H1 (cell line): ENCODE measurements at regions not wholly inside any gene's neighbourhood (a gene's known extent, or its start where the extent isn't known, plus 50 kb on each side); places are given as distances from the start of the nearest gene placed in this dataset.

Experiments used
- CTCF ChIA-PET: fragments of 300-600 bp; sonication (Branson Sonifier 250); formaldehyde crosslinking; loops from one replicate; lab custom pipeline; 2021; ENCODE audit not compliant: partially characterized antibody; lab: Charles Lee
- POLR2A ChIA-PET: fragments of 300-600 bp; sonication (Branson Sonifier 250); formaldehyde crosslinking; loops from one replicate; lab custom pipeline; 2021; ENCODE audit warnings: inconsistent platforms; ENCODE audit not compliant: partially characterized antibody; lab: Charles Lee
- DNase-seq, 2 experiments: peaks; one replicate each; pipeline versions ENCODE4 v3.0.0 to v3.0.0-alpha.2; 2010 to 2022; ENCODE audit warnings: low spot score in 2 of 2, low read depth in 1 of 2, mixed read lengths in 1 of 2
- FAIRE-seq: peaks from 2 replicates; lab custom pipeline; 2011; peaks lifted over from hg19 to GRCh38; lab: Jason Lieb, UNC
- H2AFZ ChIP-seq: 2 replicates; pipeline ENCODE4 v1.8.1; 2012; ENCODE audit warnings: low read length, inconsistent platforms
- H2AK5ac ChIP-seq: 2 replicates; pipeline ENCODE4 v1.6.1; 2013; ENCODE audit warnings: low read depth, low read length
- H2BK120ac ChIP-seq: replicated peaks from 2 replicates; pipeline ENCODE3; 2013; ENCODE audit warnings: low read depth, low read length, inconsistent platforms
- H2BK12ac ChIP-seq: 2 replicates; pipeline ENCODE4 v1.6.1; 2013; ENCODE audit warnings: low read depth, low read length
- H2BK15ac ChIP-seq: 2 replicates; pipeline ENCODE4 v1.6.1; 2013; ENCODE audit warnings: low read length
- H2BK20ac ChIP-seq: 2 replicates; pipeline ENCODE4 v1.6.1; 2013; ENCODE audit warnings: low read length
- H2BK5ac ChIP-seq: 2 replicates; pipeline ENCODE4 v1.6.1; 2013; ENCODE audit warnings: low read depth, low read length
- H3K14ac ChIP-seq: 2 replicates; pipeline ENCODE4 v1.6.1; 2013; ENCODE audit warnings: inconsistent platforms; ENCODE audit not compliant: insufficient read length
- H3K18ac ChIP-seq: 2 replicates; pipeline ENCODE4 v1.6.1; 2013; ENCODE audit warnings: low read length; ENCODE audit errors: extremely low read depth
- H3K23ac ChIP-seq: 2 replicates; pipeline ENCODE4 v1.6.1; 2013; ENCODE audit warnings: inconsistent platforms; ENCODE audit not compliant: insufficient read length
- H3K23me2 ChIP-seq: 2 replicates; pipeline ENCODE4 v1.6.1; 2013; ENCODE audit warnings: low read depth, low read length
- H3K27ac ChIP-seq: 2 replicates; pipeline ENCODE4 v1.6.1; 2011; ENCODE audit warnings: low read depth, low read length, inconsistent platforms
- H3K27me3 ChIP-seq, 4 experiments: replicated peaks in 1 of 4; 1 replicate in 1 of 4; 2 replicates in 3 of 4; pipeline versions ENCODE4 v1.6.1 to v1.8.1; 2011 to 2013; ENCODE audit warnings: low read length in 3 of 4, mild to moderate bottlenecking in 3 of 4, inconsistent platforms in 2 of 4, mixed read lengths in 2 of 4, moderate library complexity in 1 of 4; ENCODE audit not compliant: control insufficient read depth in 3 of 4, insufficient read depth in 3 of 4; ENCODE audit errors: extremely low read depth in 1 of 4
- H3K36me3 ChIP-seq, 4 experiments: 2 replicates each; pipeline versions ENCODE4 v1.6.1 to v1.8.1; 2011 to 2013; ENCODE audit warnings: mild to moderate bottlenecking in 4 of 4, low read length in 3 of 4, moderate library complexity in 2 of 4, control low read depth in 1 of 4, inconsistent platforms in 1 of 4; ENCODE audit not compliant: insufficient read depth in 4 of 4, control insufficient read depth in 2 of 4
- H3K4ac ChIP-seq: replicated peaks from 2 replicates; pipeline ENCODE3; 2013; ENCODE audit warnings: low read length, low read depth, mixed read lengths, inconsistent platforms; ENCODE audit not compliant: insufficient read length
- H3K4me1 ChIP-seq, 4 experiments: replicated peaks in 1 of 4; 1 replicate in 1 of 4; 2 replicates in 3 of 4; pipeline versions ENCODE4 v1.6.1 to v1.8.1; 2011 to 2013; ENCODE audit warnings: low read length in 3 of 4, inconsistent platforms in 2 of 4, mixed read lengths in 1 of 4; ENCODE audit not compliant: insufficient read depth in 4 of 4, control insufficient read depth in 3 of 4
- H3K4me2 ChIP-seq, 2 experiments: 2 replicates each; pipeline versions ENCODE4 v1.6.1 to v1.8.1; 2011 to 2013; ENCODE audit warnings: low read depth in 2 of 2, low read length in 2 of 2, control low read depth in 1 of 2, inconsistent platforms in 1 of 2, mild to moderate bottlenecking in 1 of 2; ENCODE audit not compliant: insufficient read depth in 1 of 2
- H3K4me3 ChIP-seq, 4 experiments: fragments of 200-600, 300-600 bp in 1 of 4; sonication (generic), shearing (Covaris generic), sonication (Bioruptor Twin) in 1 of 4; 2 replicates each; pipeline versions ENCODE4 v1.5.1 to v1.8.1; 2011 to 2016; ENCODE audit warnings: low read length in 4 of 4, low read depth in 3 of 4, control low read depth in 2 of 4, inconsistent platforms in 2 of 4, mild to moderate bottlenecking in 2 of 4, mixed read lengths in 1 of 4, moderate library complexity in 1 of 4; ENCODE audit not compliant: insufficient read depth in 2 of 4; ENCODE audit errors: extremely low read depth in 1 of 4
- H3K56ac ChIP-seq: replicated peaks from 2 replicates; pipeline ENCODE3; 2013; ENCODE audit warnings: low read depth, mild to moderate bottlenecking, mixed read lengths, low read length, inconsistent platforms; ENCODE audit not compliant: insufficient read length
- H3K79me1 ChIP-seq: 2 replicates; pipeline ENCODE4 v1.6.1; 2013; ENCODE audit warnings: low read depth, low read length, control low read depth
- H3K79me2 ChIP-seq, 2 experiments: 2 replicates each; pipeline versions ENCODE4 v1.6.1 to v1.8.1; 2012 to 2013; ENCODE audit warnings: low read length in 2 of 2, mild to moderate bottlenecking in 2 of 2, inconsistent platforms in 1 of 2; ENCODE audit not compliant: insufficient read depth in 2 of 2, control insufficient read depth in 1 of 2
- H3K9ac ChIP-seq, 4 experiments: replicated peaks in 1 of 4; 1 replicate in 1 of 4; 2 replicates in 3 of 4; pipeline versions ENCODE4 v1.6.1 to v1.8.1; 2011 to 2013; ENCODE audit warnings: low read depth in 3 of 4, low read length in 3 of 4, control low read depth in 2 of 4, mild to moderate bottlenecking in 2 of 4, moderate library complexity in 2 of 4, inconsistent platforms in 1 of 4; ENCODE audit errors: extremely low read depth in 1 of 4
- H3K9me3 ChIP-seq, 2 experiments: 2 replicates each; pipeline versions ENCODE4 v1.6.1 to v1.8.1; 2012 to 2013; ENCODE audit warnings: mild to moderate bottlenecking in 2 of 2, moderate library complexity in 2 of 2, control low read depth in 1 of 2, inconsistent platforms in 1 of 2, low read depth in 1 of 2, low read length in 1 of 2, mixed read lengths in 1 of 2; ENCODE audit not compliant: insufficient read depth in 2 of 2
- H4K20me1 ChIP-seq, 2 experiments: replicated peaks in 1 of 2; 2 replicates each; pipeline versions ENCODE3 to v1.8.1; 2011 to 2013; ENCODE audit warnings: inconsistent platforms in 2 of 2, low read length in 2 of 2, mild to moderate bottlenecking in 1 of 2; ENCODE audit not compliant: insufficient read depth in 2 of 2, control insufficient read depth in 1 of 2
- H4K5ac ChIP-seq: 2 replicates; pipeline ENCODE4 v1.6.1; 2013; ENCODE audit warnings: low read length, low read depth, mixed read lengths, inconsistent platforms; ENCODE audit not compliant: insufficient read length
- H4K8ac ChIP-seq: 2 replicates; pipeline ENCODE4 v1.8.0; 2013; ENCODE audit warnings: mild to moderate bottlenecking, moderate library complexity, low read length, inconsistent platforms; ENCODE audit not compliant: insufficient read depth; ENCODE audit errors: extremely low read depth
- H4K91ac ChIP-seq: replicated peaks from 2 replicates; pipeline ENCODE3; 2013; ENCODE audit warnings: low read length, mixed read lengths, inconsistent platforms; ENCODE audit not compliant: insufficient read length
- ASH2L ChIP-seq: fragments of 200-600, 300-600 bp; sonication (generic); IDR thresholded peaks from one replicate; pipeline ENCODE4 v1.7.1; 2017; ENCODE audit warnings: low read length
- CHD1 ChIP-seq: IDR thresholded peaks from 2 replicates; pipeline ENCODE4 v1.6.1; 2012; ENCODE audit warnings: low read depth, low read length, improper control_type of control experiment
- CREB1 ChIP-seq: IDR thresholded peaks from 2 replicates; pipeline ENCODE4 v1.6.1; 2012; ENCODE audit warnings: inconsistent platforms
- JUN ChIP-seq: IDR thresholded peaks from 2 replicates; pipeline ENCODE4 v1.6.1; 2011; ENCODE audit warnings: low read depth, mild to moderate bottlenecking, improper control_type of control experiment, low read length
- MAFK ChIP-seq: IDR thresholded peaks from 2 replicates; pipeline ENCODE4 v1.6.1; 2012; ENCODE audit warnings: low read depth, mild to moderate bottlenecking, improper control_type of control experiment, low read length
- NANOG ChIP-seq: IDR thresholded peaks from 2 replicates; pipeline ENCODE4 v1.6.1; 2011; ENCODE audit warnings: low read length, low read depth, mild to moderate bottlenecking, inconsistent platforms; ENCODE audit not compliant: insufficient read depth, poor library complexity, severe bottlenecking
- NRF1 ChIP-seq: IDR thresholded peaks from 2 replicates; pipeline ENCODE4 v1.6.1; 2011; ENCODE audit warnings: mild to moderate bottlenecking, low read depth, low read length, improper control_type of control experiment
- POLR2AphosphoS5 ChIP-seq: IDR thresholded peaks from 2 replicates; pipeline ENCODE4 v1.6.1; 2011; ENCODE audit warnings: low read depth, low read length
- RFX5 ChIP-seq: IDR thresholded peaks from 2 replicates; pipeline ENCODE4 v1.6.1; 2011; ENCODE audit warnings: low read depth, low read length, improper control_type of control experiment, borderline replicate concordance
- RXRA ChIP-seq: IDR thresholded peaks from 2 replicates; pipeline ENCODE4 v1.6.1; 2011; ENCODE audit warnings: low read depth, mild to moderate bottlenecking, low read length, moderate library complexity; ENCODE audit not compliant: insufficient read depth
- SUZ12 ChIP-seq: fragments of 200-600 bp; sonication (generic); IDR thresholded peaks from 2 replicates; pipeline ENCODE4 v1.6.1; 2012; ENCODE audit warnings: mild to moderate bottlenecking, inconsistent platforms, low read length, moderate library complexity, mixed read lengths
- WGBS, 2 experiments: shearing (Covaris generic) in 1 of 2; methylation state at CpG; one replicate each; pipeline versions ENCODE4 v1.1.6 to v1.1.7; 2013 to 2015; ENCODE audit warnings: low lambda C conversion rate in 2 of 2, mixed read lengths in 2 of 2, inconsistent platforms in 1 of 2, low coverage in 1 of 2, missing lambda C conversion rate in 1 of 2; ENCODE audit not compliant: insufficient replicate concordance in 2 of 2, insufficient coverage in 1 of 2, insufficient read length in 1 of 2; ENCODE audit errors: extremely low coverage in 1 of 2, missing lambda C conversion rate in 1 of 2; 5-methylcytosine and 5-hydroxymethylcytosine counted together
- TF ChIP-seq, protein P1 (sequence below): IDR thresholded peaks from 2 replicates; pipeline ENCODE4 v1.6.1; 2012; ENCODE audit warnings: low read length, inconsistent platforms

DNA sequence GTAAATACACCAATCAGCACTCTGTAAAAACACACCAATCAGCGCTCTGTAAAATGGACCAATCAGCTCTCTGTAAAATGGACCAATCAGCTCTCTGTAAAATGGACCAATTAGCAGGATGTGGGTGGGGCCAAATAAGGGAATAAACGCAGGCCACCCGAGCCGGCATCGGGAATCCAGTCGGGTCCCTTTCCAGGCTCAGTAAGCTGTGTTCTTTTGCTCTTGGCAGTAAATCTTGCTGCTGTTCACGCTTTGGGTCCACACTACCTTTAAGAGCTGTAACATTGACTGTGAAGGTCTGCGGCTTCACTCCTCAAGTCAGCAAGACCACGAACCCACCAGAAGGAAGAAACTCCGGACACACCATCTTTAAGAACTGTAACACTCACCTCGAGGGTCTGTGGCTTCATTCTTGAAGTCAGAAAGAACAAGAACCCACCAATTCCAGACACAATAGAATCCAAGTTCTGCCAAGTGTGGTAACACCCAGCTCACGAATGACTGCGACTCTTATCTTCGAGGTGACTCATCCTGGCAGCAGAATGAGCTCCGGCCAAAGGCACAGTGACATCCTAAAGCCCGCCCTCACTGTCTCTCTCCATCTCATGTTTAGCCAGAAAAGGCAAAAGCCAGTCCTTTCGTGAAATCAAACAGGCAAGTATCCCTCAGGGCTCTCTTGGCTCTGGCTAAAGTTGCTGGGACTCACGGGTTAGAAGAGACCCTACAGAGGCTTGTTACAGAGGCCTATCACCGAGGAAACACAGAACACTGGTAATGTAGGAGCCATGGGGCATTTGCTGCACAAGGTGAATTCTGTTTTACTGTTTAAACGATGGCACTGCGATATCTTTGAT is 155.2 kb downstream of the FAM43A start:
- no peak overlapping the region for H3K56ac ChIP-seq
- no peak overlapping the region for H3K14ac ChIP-seq
- no peak overlapping the region for H2BK120ac ChIP-seq
- no peaks in the 10 kb centered on the region for H3K27me3 ChIP-seq
- no peak overlapping the region for H4K5ac ChIP-seq
- no peak overlapping the region for H3K4me3 ChIP-seq
- no peak overlapping the region for H3K27ac ChIP-seq
- FAIRE-seq (no peak), DNase-seq (no peak)
- no peak overlapping the region for H3K18ac ChIP-seq
- 94% methylated on average over 21 of the region's 21 CpGs; no CpG with 5 or more reads in 1 of the 2 experiments for WGBS, 2 experiments
- H2BK12ac ChIP-seq = no peak overlapping the region
- H3K9me3 ChIP-seq = no peaks in the 10 kb centered on the region
- H2BK5ac ChIP-seq = no peak overlapping the region
- no peaks in the 10 kb centered on the region for H3K4me1 ChIP-seq
- no peaks in the 10 kb centered on the region for H3K79me2 ChIP-seq
- no peak overlapping the region for H3K4me2 ChIP-seq
- no peak overlapping the region for H3K4ac ChIP-seq
- H3K23ac ChIP-seq = no peak overlapping the region
- H3K36me3 ChIP-seq = no peaks in the 10 kb centered on the region
- H4K8ac ChIP-seq = no peak overlapping the region
- no peak overlapping the region for H4K91ac ChIP-seq
- H4K20me1 ChIP-seq = no peaks in the 10 kb centered on the region
- no peak overlapping the region for H2AK5ac ChIP-seq
- CTCF ChIA-PET = interaction anchor here (0.6 to 1.3 kb wide), 2 partner anchors 72 to 158 kb away, joined by 3 to 4 read pairs; no protein-coding TSS in a partner anchor
- H2BK15ac ChIP-seq = no peak overlapping the region
- POLR2A ChIA-PET = no interaction called here
- no peak overlapping the region for H3K9ac ChIP-seq
- H2AFZ ChIP-seq = no peak overlapping the region
- no peaks in the 10 kb centered on the region for H3K23me2 ChIP-seq
- no peak overlapping the region for H2BK20ac ChIP-seq
- no peaks in the 10 kb centered on the region for H3K79me1 ChIP-seq
- TF ChIP-seq CREB1 (no peak), ASH2L (no peak), SUZ12 (no peak), POLR2AphosphoS5 (no peak), CHD1 (no peak), RXRA (no peak), NANOG (no peak), JUN (no peak), MAFK (no peak), NRF1 (no peak), RFX5 (no peak)
- TF ChIP-seq, protein P1, sequence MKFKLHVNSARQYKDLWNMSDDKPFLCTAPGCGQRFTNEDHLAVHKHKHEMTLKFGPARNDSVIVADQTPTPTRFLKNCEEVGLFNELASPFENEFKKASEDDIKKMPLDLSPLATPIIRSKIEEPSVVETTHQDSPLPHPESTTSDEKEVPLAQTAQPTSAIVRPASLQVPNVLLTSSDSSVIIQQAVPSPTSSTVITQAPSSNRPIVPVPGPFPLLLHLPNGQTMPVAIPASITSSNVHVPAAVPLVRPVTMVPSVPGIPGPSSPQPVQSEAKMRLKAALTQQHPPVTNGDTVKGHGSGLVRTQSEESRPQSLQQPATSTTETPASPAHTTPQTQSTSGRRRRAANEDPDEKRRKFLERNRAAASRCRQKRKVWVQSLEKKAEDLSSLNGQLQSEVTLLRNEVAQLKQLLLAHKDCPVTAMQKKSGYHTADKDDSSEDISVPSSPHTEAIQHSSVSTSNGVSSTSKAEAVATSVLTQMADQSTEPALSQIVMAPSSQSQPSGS = no peak
